Upper lobe of left lung (tissue), 6 donors: ENCODE measurements at regions not wholly inside any gene's neighbourhood (a gene's known extent, or its start where the extent isn't known, plus 50 kb on each side); places are given as distances from the start of the nearest gene placed in this dataset.

Experiments
- ATAC-seq, 2 donors: fragments of 200-7000 bp; cut with Tn5 transposase; one replicate each; pipeline ENCODE4 v1.9.1; 2022; ENCODE audit warnings: mild to moderate bottlenecking in 2 of 2, moderate library complexity in 2 of 2; ENCODE audit not compliant: low FRiP score in 2 of 2
- DNase-seq, 2 donors: peaks; one replicate each; pipeline ENCODE4 v3.0.0-alpha.2; 2019 to 2020
- H3K27ac ChIP-seq, 4 donors: fragments of 200-600 bp; sonication (generic); one replicate each; pipeline ENCODE4 v1.5.1; 2016 to 2019
- H3K27me3 ChIP-seq, 4 donors: fragments of 200-600 bp; sonication (generic); one replicate each; pipeline ENCODE4 v1.5.1; 2017 to 2019
- H3K36me3 ChIP-seq, 4 donors: fragments of 200-600 bp; sonication (generic); one replicate each; pipeline ENCODE4 v1.5.1; 2016 to 2019
- H3K4me1 ChIP-seq, 4 donors: fragments of 200-600 bp; sonication (generic); one replicate each; pipeline ENCODE4 v1.5.1; 2018 to 2019
- H3K4me3 ChIP-seq, 4 donors: fragments of 200-600 bp; sonication (generic); one replicate each; pipeline ENCODE4 v1.5.1; 2017 to 2019; ENCODE audit warnings: mild to moderate bottlenecking in 2 of 4, moderate library complexity in 1 of 4
- H3K9me3 ChIP-seq, 4 donors: fragments of 200-600 bp; sonication (generic); one replicate each; pipeline ENCODE4 v1.5.1; 2018 to 2019
- CTCF ChIP-seq, 6 experiments: fragments of 450-650 bp in 4 of 6; fragments of 200-600 bp in 2 of 6; sonication (generic) in 2 of 6; IDR thresholded peaks; one replicate each; pipeline ENCODE4 v1.5.1; 2016 to 2019; ENCODE audit warnings: antibody characterized with exemption in 6 of 6
- EP300 ChIP-seq, 4 donors: sonication (generic); formaldehyde crosslinking; IDR thresholded peaks; one replicate each; pipeline ENCODE4 v1.5.1; 2017; ENCODE audit warnings: antibody characterized with exemption in 4 of 4, control low read depth in 2 of 4
- POLR2A ChIP-seq, 4 donors: fragments of 450-650 bp; IDR thresholded peaks; one replicate each; pipeline ENCODE4 v1.5.1; 2016 to 2017; ENCODE audit warnings: antibody characterized with exemption in 4 of 4, mild to moderate bottlenecking in 2 of 4
- POLR2AphosphoS5 ChIP-seq, 2 donors: sonication (generic); formaldehyde crosslinking; IDR thresholded peaks; one replicate each; pipeline ENCODE4 v1.5.1; 2017; ENCODE audit warnings: antibody characterized with exemption in 2 of 2
- WGBS, 2 donors: methylation state at CpG; one replicate each; pipeline ENCODE4 v1.1.5; 2017 to 2018; 5-methylcytosine and 5-hydroxymethylcytosine counted together
- donor health status: DM: no; HTN: no; CAD: no; lungs with moderate emphysema.
- donor health status: DM: no; HTN: yes; CAD: no; lungs with severe emphysema.

- ATAC-seq, result no peak
- H3K9me3 ChIP-seq, result peaks cover 0 to under 1% (median 0%) of the 10 kb centered on the region in 4 donors
- no peak for DNase-seq
- 60 to 65% methylated on average over 2 of the region's 2 CpGs for WGBS, 2 donors
- H3K4me1 ChIP-seq, result no peaks in the 10 kb centered on the region
- H3K27ac ChIP-seq, result no peak overlapping the region
- no peak for TF ChIP-seq CTCF (IDR thresholded peaks at IDR 0.05)
- TF ChIP-seq POLR2AphosphoS5 (IDR thresholded peaks at IDR 0.05), result no peak
- no peak for TF ChIP-seq POLR2A (IDR thresholded peaks at IDR 0.05)
- TF ChIP-seq EP300 (IDR thresholded peaks at IDR 0.05), result no peak
- no peak overlapping the region for H3K4me3 ChIP-seq
- H3K36me3 ChIP-seq, result no peaks in the 10 kb centered on the region
- no peaks in the 10 kb centered on the region for H3K27me3 ChIP-seq
Measured at GRCh38 chr6:68364271-68364805, 270.7 kb upstream of the ADGRB3 start.

GRCh38 chr6:68343901-68344300, 291.2 kb upstream of the ADGRB3 start:
- H3K4me1 ChIP-seq, result no peaks in the 10 kb centered on the region
- whole genome bisulfite sequencing, 2 donors, result 35 to 48% methylated on average over 1 of the region's 1 CpG
- TF ChIP-seq POLR2A (IDR thresholded peaks at IDR 0.05) (no peak), CTCF (IDR thresholded peaks at IDR 0.05) (peak in 1 of 6 experiments; percentile 17)
- ATAC-seq, result no peak
- no peak overlapping the region for H3K27ac ChIP-seq
- H3K36me3 ChIP-seq, result no peaks in the 10 kb centered on the region
- H3K9me3 ChIP-seq, result no peaks in the 10 kb centered on the region
- no peak overlapping the region for H3K4me3 ChIP-seq
- DNase-seq, result no peak
- H3K27me3 ChIP-seq, result no peaks in the 10 kb centered on the region

GRCh38 chr6:68342286-68342685, 292.8 kb upstream of the ADGRB3 start:
- no peak for DNase-seq
- ATAC-seq, result no peak
- 73 to 87% methylated on average over 1 of the region's 1 CpG for WGBS, 2 donors
- no peak overlapping the region for H3K27ac ChIP-seq
- no peaks in the 10 kb centered on the region for H3K36me3 ChIP-seq
- H3K4me1 ChIP-seq, result no peaks in the 10 kb centered on the region
- no peak overlapping the region for H3K4me3 ChIP-seq
- TF ChIP-seq CTCF (IDR thresholded peaks at IDR 0.05) (no peak), POLR2AphosphoS5 (IDR thresholded peaks at IDR 0.05) (no peak)
- H3K9me3 ChIP-seq, result no peaks in the 10 kb centered on the region
- H3K27me3 ChIP-seq, result no peaks in the 10 kb centered on the region

GRCh38 chr6:68339488-68340131, 295.5 kb upstream of the ADGRB3 start:
- no peak overlapping the region for H3K4me3 ChIP-seq
- no peaks in the 10 kb centered on the region for H3K36me3 ChIP-seq
- H3K9me3 ChIP-seq, result no peaks in the 10 kb centered on the region
- ATAC-seq (no peak), DNase-seq (no peak)
- no peaks in the 10 kb centered on the region for H3K27me3 ChIP-seq
- no peak for TF ChIP-seq CTCF (IDR thresholded peaks at IDR 0.05)
- no peak for TF ChIP-seq POLR2A (IDR thresholded peaks at IDR 0.05)
- TF ChIP-seq EP300 (IDR thresholded peaks at IDR 0.05), result no peak
- no peak for TF ChIP-seq POLR2AphosphoS5 (IDR thresholded peaks at IDR 0.05)
- no peaks in the 10 kb centered on the region for H3K4me1 ChIP-seq
- H3K27ac ChIP-seq, result no peak overlapping the region

- TF ChIP-seq EP300 (IDR thresholded peaks at IDR 0.05), result no peak
- no peak for TF ChIP-seq POLR2A (IDR thresholded peaks at IDR 0.05)
- no peak for ATAC-seq
- Histone ChIP-seq H3K4me3 (no peak overlapping the region), H3K4me1 (no peaks in the 10 kb centered on the region), H3K27me3 (no peaks in the 10 kb centered on the region), H3K36me3 (no peaks in the 10 kb centered on the region), H3K9me3 (no peaks in the 10 kb centered on the region), H3K27ac (no peak overlapping the region)
- DNase-seq, result no peak
Measured at GRCh38 chr6:68333442-68333841, 301.6 kb upstream of the ADGRB3 start.
